ENCODE measurements at regions not wholly inside any gene's neighbourhood (a gene's known extent, or its start where the extent isn't known, plus 50 kb on each side); places are given as distances from the start of the nearest gene placed in this dataset.

GRCh38 chr2:129439406-129440302 lies 539.8 kb upstream of the RAB6C start:
- Histone ChIP-seq H3K79me2 (ENCODE audit: control insufficient read depth, insufficient read depth, low read length) (no peaks in the 10 kb centered on the region), H3K9me3 (replicated peaks; ENCODE audit: control insufficient read depth, insufficient read depth, low read length) (no peaks in the 10 kb centered on the region), H3K9ac (replicated peaks; ENCODE audit: extremely low read depth, insufficient read depth, low read length) (no peak overlapping the region), H2AFZ (ENCODE audit: low read depth, low read length) (no peak overlapping the region), H3K9me1 (replicated peaks; ENCODE audit: control insufficient read depth, extremely low read depth, insufficient read depth, low read length) (no peaks in the 10 kb centered on the region), H3K4me2 (ENCODE audit: insufficient read depth, low read length) (no peak overlapping the region), H3K4me1 (ENCODE audit: control insufficient read depth, extremely low read depth, insufficient read depth, low read length) (no peaks in the 10 kb centered on the region), H4K20me1 (replicated peaks; ENCODE audit: control insufficient read depth, extremely low read depth, insufficient read depth, low read length) (no peaks in the 10 kb centered on the region), H3K27me3 (ENCODE audit: control insufficient read depth in 2 of 2, insufficient read depth in 2 of 2, low read length in 2 of 2) (no peaks in the 10 kb centered on the region), H3K4me3 (replicated peaks in 1 of 3; ENCODE audit: insufficient read depth in 1 of 3, low read depth in 1 of 3, low read length in 3 of 3) (no peak overlapping the region), H3K27ac (ENCODE audit: insufficient read depth, low read depth, low read length) (no peak overlapping the region), H3K36me3 (ENCODE audit: control insufficient read depth in 2 of 2, extremely low read depth in 1 of 2, insufficient read depth in 2 of 2, low read length in 2 of 2) (no peaks in the 10 kb centered on the region)
- dilution Hi-C loops (cut with MboI; ENCODE audit: extremely low pct_ligation_motif_present, low sequenced_read_pairs) (no loop called here), intact Hi-C loops (cut with micrococcal nuclease) (no loop called here)
- DNase-seq (ENCODE audit: low read depth, low spot score) (no peak), FAIRE-seq (no peak)
- TF ChIP-seq POLR2A (IDR thresholded peaks at IDR 0.05; ENCODE audit: low read depth, low read length) (no peak), FOS (IDR thresholded peaks at IDR 0.05; ENCODE audit: borderline replicate concordance, insufficient read depth, low read length) (no peak), MYC (IDR thresholded peaks at IDR 0.05; ENCODE audit: low read depth, low read length) (no peak), EZH2 (IDR thresholded peaks at IDR 0.05; ENCODE audit: borderline replicate concordance, low read depth, low read length, severe bottlenecking) (no peak), GATA2 (IDR thresholded peaks at IDR 0.05; ENCODE audit: insufficient read depth, insufficient read length, low read depth, low read length) (no peak), JUN (IDR thresholded peaks at IDR 0.05; ENCODE audit: borderline replicate concordance, insufficient read depth, insufficient read length, low read depth) (no peak), POLR2AphosphoS5 (IDR thresholded peaks at IDR 0.05; ENCODE audit: insufficient read depth, low read depth, low read length) (no peak)
- TF ChIP-seq, protein P1, sequence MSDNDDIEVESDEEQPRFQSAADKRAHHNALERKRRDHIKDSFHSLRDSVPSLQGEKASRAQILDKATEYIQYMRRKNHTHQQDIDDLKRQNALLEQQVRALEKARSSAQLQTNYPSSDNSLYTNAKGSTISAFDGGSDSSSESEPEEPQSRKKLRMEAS (IDR thresholded peaks at IDR 0.05; ENCODE audit: insufficient read depth, insufficient read length) = no peak
- TF ChIP-seq, protein P2, sequence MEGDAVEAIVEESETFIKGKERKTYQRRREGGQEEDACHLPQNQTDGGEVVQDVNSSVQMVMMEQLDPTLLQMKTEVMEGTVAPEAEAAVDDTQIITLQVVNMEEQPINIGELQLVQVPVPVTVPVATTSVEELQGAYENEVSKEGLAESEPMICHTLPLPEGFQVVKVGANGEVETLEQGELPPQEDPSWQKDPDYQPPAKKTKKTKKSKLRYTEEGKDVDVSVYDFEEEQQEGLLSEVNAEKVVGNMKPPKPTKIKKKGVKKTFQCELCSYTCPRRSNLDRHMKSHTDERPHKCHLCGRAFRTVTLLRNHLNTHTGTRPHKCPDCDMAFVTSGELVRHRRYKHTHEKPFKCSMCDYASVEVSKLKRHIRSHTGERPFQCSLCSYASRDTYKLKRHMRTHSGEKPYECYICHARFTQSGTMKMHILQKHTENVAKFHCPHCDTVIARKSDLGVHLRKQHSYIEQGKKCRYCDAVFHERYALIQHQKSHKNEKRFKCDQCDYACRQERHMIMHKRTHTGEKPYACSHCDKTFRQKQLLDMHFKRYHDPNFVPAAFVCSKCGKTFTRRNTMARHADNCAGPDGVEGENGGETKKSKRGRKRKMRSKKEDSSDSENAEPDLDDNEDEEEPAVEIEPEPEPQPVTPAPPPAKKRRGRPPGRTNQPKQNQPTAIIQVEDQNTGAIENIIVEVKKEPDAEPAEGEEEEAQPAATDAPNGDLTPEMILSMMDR (IDR thresholded peaks at IDR 0.05; ENCODE audit: extremely low read depth in 1 of 2, insufficient read depth in 1 of 2, low read depth in 1 of 2, low read length in 2 of 2) = no peak
- ChIA-PET POLR2A (no interaction called here), CTCF (no interaction called here)
- BruUV-seq (replicated peaks) = no TSS peak
